Astrocyte of the hippocampus (primary cell): ENCODE measurements at regions not wholly inside any gene's neighbourhood (a gene's known extent, or its start where the extent isn't known, plus 50 kb on each side); places are given as distances from the start of the nearest gene placed in this dataset.
A peak's percentile ranks its signal among the peaks of the same experiment; 100 is the strongest.
"Not testable (repeated sequence)": the region's sequence is repeated elsewhere in the genome, so short reads cannot be mapped to it uniquely, and the experiment has no call there.

ENCODE experiments used
- DNase-seq: peaks from one replicate; pipeline ENCODE4 v3.0.0; 2011; ENCODE audit warnings: low read depth, low spot score

GRCh38 chr15:22240403-22240802 lies 160.1 kb downstream of the OR4M2 start:
- DNase-seq = no peak

- no peak for DNase-seq
Measured at GRCh38 chr15:22240986-22241385, 160.7 kb downstream of the OR4M2 start.

DNA sequence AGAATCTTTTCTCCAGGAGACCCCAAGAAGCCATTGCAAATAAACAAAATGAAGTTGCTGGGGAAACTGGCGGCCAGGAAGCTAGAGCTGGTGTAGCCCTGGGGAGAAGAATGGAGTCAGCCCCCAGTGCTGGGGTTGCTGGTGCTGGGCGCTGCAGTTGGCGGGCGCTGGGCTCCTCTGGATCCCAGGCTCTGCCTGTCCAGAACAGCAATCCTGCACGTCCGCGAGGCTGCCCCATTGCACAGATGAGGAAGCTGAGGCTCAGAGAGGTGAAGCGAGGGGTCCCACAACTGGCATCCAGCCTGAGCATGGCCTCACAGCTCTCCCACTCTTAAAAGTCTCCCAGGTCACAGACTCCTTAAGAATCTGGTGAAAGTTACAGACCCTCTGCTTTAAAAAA lies 161.1 kb downstream of the OR4M2 start:
- DNase-seq = no peak

DNA sequence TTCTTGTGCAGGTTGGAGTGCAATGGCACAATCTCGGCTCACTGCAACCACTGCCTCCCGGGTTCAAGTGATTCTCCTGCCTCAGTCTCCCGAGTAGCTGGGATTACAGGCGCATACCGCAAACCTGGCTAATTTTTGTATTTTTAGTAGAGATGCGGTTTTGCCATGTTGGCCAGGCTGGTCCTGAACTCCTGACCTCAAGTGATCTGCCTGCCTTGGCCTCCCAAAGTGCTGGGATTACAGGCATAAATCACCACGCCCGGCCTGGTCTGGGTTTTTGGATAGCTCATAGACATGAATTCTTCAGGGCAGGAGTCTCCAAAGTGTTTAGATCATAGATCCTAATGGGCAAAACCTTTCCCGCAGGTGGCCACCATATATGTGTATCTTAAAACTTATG lies 162.0 kb downstream of the OR4M2 start:
- not testable (repeated sequence) for DNase-seq

DNA sequence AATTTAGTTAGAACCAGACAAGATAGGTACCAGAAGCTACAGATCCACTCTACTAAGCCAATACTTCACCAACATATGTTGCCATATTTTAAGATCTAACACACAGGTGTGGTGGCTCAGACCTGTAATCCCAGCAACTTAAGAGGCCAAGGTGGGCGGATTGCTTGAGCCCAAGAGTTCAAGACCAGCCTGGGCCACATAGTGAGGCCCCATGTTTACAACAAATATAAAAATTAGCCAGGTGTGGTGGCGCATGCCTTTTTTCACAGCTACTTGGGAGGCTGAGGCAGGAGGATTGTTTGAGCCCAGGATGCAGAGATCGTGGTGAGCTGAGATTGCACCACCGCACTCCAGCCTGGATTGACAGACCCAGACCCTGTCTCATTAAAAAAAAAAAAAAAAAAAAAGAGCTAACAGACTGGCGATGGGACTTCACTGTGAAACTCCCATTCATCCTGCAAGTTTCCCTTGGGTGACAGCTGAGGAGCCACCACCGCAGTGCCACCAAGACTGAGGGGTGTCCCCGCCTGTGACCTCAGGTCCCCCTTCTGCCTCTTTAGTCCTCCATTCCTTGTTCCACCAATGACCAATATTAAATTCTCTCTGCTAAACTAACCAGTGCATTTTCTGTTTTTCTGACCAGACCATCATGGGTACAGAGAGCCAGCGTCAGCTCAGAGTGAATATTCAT lies 163.3 kb downstream of the OR4M2 start:
- no peak for DNase-seq

GRCh38 chr15:22249511-22249910 lies 169.2 kb downstream of the OR4M2 start:
- DNase-seq = not testable (repeated sequence)

GRCh38 chr15:22250501-22251290 lies 170.4 kb downstream of the OR4M2 start:
- not testable (repeated sequence) for DNase-seq

DNA sequence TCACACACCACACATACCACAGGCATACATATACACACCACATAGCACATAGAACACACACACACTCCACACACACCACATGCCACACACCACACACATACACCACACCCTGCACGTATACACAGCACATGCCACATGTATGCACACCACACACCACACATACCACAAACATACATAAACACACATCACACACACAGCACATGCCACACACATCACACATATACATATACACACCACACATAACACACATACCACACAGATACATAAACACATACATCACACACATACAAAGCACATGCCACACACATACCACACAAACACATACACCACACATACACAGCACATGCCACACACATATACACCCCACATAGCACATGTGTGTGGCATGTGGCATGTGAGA lies 171.1 kb downstream of the OR4M2 start:
- no peak for DNase-seq

- not testable (repeated sequence) for DNase-seq
Measured at GRCh38 chr15:22252047-22252446, 171.7 kb downstream of the OR4M2 start.

GRCh38 chr15:22252521-22252920 lies 172.2 kb downstream of the OR4M2 start:
- not testable (repeated sequence) for DNase-seq

DNA sequence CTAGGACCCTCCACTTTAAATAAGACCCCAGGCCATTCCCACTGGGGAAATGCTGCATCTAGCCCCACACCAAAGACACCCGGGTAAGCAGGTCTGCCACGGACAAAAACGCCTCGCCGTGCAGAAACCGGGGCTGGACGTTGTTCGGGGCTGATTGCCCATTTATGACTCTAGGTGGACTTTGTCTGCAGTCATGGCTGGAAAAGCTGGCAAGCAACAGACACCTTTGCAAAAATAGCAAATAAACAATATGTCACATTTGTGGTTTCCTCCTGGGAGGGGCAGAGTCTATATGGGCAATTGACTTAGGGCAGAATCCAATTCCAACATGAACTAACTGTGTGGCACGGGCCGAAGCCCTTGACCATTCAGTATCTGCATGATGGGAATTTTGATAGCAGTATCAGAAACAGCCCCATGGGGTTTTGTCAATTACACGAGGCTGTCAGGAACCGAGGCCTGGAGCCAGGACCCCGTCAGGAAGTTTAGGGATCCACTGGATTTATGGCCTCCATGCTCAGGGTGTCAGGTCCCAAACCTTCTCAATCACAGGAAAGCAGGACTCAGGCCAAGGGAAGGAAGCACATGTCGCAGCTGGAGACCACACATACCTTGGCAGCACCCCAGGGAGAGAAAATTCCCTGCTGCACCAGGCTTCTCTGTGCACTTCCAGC lies 172.8 kb downstream of the OR4M2 start:
- DNase-seq = not testable (repeated sequence)

GRCh38 chr15:22253676-22254408 lies 173.5 kb downstream of the OR4M2 start:
- DNase-seq = no peak

GRCh38 chr15:22254409-22255045 lies 174.2 kb downstream of the OR4M2 start:
- DNase-seq = not testable (repeated sequence)

- DNase-seq = not testable (repeated sequence)
Measured at GRCh38 chr15:22255606-22256005, 175.3 kb downstream of the OR4M2 start.

GRCh38 chr15:22256389-22257046 lies 176.2 kb downstream of the OR4M2 start:
- DNase-seq = not testable (repeated sequence)

GRCh38 chr15:22257047-22258008 lies 177.0 kb downstream of the OR4M2 start:
- DNase-seq = peak; percentile 11

- DNase-seq = no peak
Measured at GRCh38 chr15:22258009-22258397, 177.7 kb downstream of the OR4M2 start.

GRCh38 chr15:22258398-22259150 lies 178.2 kb downstream of the OR4M2 start:
- no peak for DNase-seq
